ENCODE measurements at regions not wholly inside any gene's neighbourhood (a gene's known extent, or its start where the extent isn't known, plus 50 kb on each side); places are given as distances from the start of the nearest gene placed in this dataset.

DNA sequence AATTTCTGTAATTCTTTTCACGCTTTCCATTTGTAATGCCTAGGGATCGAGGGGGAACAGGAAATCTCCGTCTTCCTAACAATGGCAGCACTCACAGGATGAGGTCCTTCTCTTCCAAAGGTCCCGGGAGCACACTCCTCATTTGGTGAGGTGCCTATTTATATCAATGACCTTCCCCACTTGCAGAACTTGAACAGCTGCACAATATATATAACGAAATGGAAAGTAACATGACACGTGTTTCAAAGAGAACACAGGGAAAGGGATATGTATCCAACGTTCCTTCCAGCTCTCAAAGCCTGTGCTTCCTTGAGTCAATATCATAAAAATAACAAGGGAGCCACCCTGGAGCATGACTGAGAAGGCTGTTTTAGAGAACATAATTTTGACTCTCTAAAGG is 78.6 kb upstream of the RBM24 start:
- TF ChIP-seq, protein P1, sequence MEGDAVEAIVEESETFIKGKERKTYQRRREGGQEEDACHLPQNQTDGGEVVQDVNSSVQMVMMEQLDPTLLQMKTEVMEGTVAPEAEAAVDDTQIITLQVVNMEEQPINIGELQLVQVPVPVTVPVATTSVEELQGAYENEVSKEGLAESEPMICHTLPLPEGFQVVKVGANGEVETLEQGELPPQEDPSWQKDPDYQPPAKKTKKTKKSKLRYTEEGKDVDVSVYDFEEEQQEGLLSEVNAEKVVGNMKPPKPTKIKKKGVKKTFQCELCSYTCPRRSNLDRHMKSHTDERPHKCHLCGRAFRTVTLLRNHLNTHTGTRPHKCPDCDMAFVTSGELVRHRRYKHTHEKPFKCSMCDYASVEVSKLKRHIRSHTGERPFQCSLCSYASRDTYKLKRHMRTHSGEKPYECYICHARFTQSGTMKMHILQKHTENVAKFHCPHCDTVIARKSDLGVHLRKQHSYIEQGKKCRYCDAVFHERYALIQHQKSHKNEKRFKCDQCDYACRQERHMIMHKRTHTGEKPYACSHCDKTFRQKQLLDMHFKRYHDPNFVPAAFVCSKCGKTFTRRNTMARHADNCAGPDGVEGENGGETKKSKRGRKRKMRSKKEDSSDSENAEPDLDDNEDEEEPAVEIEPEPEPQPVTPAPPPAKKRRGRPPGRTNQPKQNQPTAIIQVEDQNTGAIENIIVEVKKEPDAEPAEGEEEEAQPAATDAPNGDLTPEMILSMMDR (conservative IDR thresholded peaks at IDR 0.05; ENCODE audit: low read depth in 2 of 2) = no peak
- no peak for TF ChIP-seq EZH2phosphoT487 (IDR thresholded peaks at IDR 0.05; ENCODE audit: unreplicated experiment)
- TF ChIP-seq, protein P2, sequence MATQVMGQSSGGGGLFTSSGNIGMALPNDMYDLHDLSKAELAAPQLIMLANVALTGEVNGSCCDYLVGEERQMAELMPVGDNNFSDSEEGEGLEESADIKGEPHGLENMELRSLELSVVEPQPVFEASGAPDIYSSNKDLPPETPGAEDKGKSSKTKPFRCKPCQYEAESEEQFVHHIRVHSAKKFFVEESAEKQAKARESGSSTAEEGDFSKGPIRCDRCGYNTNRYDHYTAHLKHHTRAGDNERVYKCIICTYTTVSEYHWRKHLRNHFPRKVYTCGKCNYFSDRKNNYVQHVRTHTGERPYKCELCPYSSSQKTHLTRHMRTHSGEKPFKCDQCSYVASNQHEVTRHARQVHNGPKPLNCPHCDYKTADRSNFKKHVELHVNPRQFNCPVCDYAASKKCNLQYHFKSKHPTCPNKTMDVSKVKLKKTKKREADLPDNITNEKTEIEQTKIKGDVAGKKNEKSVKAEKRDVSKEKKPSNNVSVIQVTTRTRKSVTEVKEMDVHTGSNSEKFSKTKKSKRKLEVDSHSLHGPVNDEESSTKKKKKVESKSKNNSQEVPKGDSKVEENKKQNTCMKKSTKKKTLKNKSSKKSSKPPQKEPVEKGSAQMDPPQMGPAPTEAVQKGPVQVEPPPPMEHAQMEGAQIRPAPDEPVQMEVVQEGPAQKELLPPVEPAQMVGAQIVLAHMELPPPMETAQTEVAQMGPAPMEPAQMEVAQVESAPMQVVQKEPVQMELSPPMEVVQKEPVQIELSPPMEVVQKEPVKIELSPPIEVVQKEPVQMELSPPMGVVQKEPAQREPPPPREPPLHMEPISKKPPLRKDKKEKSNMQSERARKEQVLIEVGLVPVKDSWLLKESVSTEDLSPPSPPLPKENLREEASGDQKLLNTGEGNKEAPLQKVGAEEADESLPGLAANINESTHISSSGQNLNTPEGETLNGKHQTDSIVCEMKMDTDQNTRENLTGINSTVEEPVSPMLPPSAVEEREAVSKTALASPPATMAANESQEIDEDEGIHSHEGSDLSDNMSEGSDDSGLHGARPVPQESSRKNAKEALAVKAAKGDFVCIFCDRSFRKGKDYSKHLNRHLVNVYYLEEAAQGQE (IDR thresholded peaks at IDR 0.05; ENCODE audit: unreplicated experiment) = no peak
